ENCODE measurements at regions not wholly inside any gene's neighbourhood (a gene's known extent, or its start where the extent isn't known, plus 50 kb on each side); places are given as distances from the start of the nearest gene placed in this dataset.

GRCh38 chr3:35871009-35871408 is 231.7 kb downstream of the ARPP21 start:
- 79 to 91% methylated on average over 4 of the region's 4 CpGs for WGBS, 2 experiments (ENCODE audit: insufficient coverage in 1 of 2, insufficient read length in 1 of 2)
- Histone ChIP-seq H3K4me1 (ENCODE audit: control insufficient read depth, insufficient read depth, low read length) (no peaks in the 10 kb centered on the region), H3K27ac (ENCODE audit: low read depth, low read length) (no peak overlapping the region), H3K4me3 (ENCODE audit: low read length) (no peak overlapping the region), H3K27me3 (ENCODE audit: control insufficient read depth, insufficient read depth, low read length, poor library complexity, severe bottlenecking) (no peaks in the 10 kb centered on the region), H3K36me3 (ENCODE audit: control insufficient read depth, insufficient read depth, low read length) (no peaks in the 10 kb centered on the region), H3K9ac (ENCODE audit: extremely low read depth, low read length, poor library complexity, severe bottlenecking) (no peak overlapping the region), H3K9me3 (ENCODE audit: control insufficient read depth, low read length) (no peaks in the 10 kb centered on the region)
- H3K27ac Mint-ChIP-seq = no peak overlapping the region
- TF ChIP-seq, protein P1, sequence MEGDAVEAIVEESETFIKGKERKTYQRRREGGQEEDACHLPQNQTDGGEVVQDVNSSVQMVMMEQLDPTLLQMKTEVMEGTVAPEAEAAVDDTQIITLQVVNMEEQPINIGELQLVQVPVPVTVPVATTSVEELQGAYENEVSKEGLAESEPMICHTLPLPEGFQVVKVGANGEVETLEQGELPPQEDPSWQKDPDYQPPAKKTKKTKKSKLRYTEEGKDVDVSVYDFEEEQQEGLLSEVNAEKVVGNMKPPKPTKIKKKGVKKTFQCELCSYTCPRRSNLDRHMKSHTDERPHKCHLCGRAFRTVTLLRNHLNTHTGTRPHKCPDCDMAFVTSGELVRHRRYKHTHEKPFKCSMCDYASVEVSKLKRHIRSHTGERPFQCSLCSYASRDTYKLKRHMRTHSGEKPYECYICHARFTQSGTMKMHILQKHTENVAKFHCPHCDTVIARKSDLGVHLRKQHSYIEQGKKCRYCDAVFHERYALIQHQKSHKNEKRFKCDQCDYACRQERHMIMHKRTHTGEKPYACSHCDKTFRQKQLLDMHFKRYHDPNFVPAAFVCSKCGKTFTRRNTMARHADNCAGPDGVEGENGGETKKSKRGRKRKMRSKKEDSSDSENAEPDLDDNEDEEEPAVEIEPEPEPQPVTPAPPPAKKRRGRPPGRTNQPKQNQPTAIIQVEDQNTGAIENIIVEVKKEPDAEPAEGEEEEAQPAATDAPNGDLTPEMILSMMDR (conservative IDR thresholded peaks at IDR 0.05) = no peak
- no peak for DNase-seq
- H3K4me1 Mint-ChIP-seq = no peaks in the 10 kb centered on the region
- no peaks in the 10 kb centered on the region for H3K36me3 Mint-ChIP-seq (ENCODE audit: low read depth)
- no peaks in the 10 kb centered on the region for H3K9me3 Mint-ChIP-seq
- H3K27me3 Mint-ChIP-seq (ENCODE audit: insufficient read depth) = no peaks in the 10 kb centered on the region
- no peak overlapping the region for H3K4me3 Mint-ChIP-seq

DNA sequence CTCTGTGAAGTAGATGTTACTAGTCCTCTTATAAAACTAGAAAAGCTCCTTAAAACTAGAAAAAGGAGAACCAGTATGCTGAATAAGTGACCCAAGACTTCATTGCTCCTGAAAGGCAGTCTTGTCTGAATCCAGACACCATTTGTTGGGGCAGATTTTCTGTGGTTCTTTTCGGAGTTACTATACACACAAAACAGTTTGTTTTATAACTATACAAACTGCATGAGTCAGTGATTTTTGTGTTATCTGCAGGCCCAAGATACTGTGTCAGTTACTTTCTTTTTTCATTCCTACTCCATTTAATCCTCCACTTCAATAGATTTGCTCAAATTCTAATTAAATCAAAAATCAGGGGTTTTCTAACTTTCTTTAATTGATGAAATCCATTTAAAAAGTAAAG is 244.6 kb downstream of the ARPP21 start:
- no peak for DNase-seq
- H3K27ac ChIP-seq (ENCODE audit: low read depth, low read length) = no peak overlapping the region
- no peaks in the 10 kb centered on the region for H3K36me3 ChIP-seq (ENCODE audit: control insufficient read depth, insufficient read depth, low read length)
- 90% methylated on average over 1 of the region's 1 CpG; no CpG with 5 or more reads in 1 of the 2 experiments for WGBS, 2 experiments (ENCODE audit: insufficient coverage in 1 of 2, insufficient read length in 1 of 2)
- H3K27me3 ChIP-seq (ENCODE audit: control insufficient read depth, insufficient read depth, low read length, poor library complexity, severe bottlenecking) = no peaks in the 10 kb centered on the region
- no peak overlapping the region for H3K4me3 ChIP-seq (ENCODE audit: low read length)
- no peak overlapping the region for H3K4me3 Mint-ChIP-seq
- no peak overlapping the region for H3K27ac Mint-ChIP-seq
- TF ChIP-seq, protein P1 (conservative IDR thresholded peaks at IDR 0.05) = no peak
- H3K27me3 Mint-ChIP-seq (ENCODE audit: insufficient read depth) = no peaks in the 10 kb centered on the region
- peaks cover 7% of the 10 kb centered on the region for H3K36me3 Mint-ChIP-seq (ENCODE audit: low read depth)
- no peaks in the 10 kb centered on the region for H3K4me1 ChIP-seq (ENCODE audit: control insufficient read depth, insufficient read depth, low read length)
- no peak overlapping the region for H3K9ac ChIP-seq (ENCODE audit: extremely low read depth, low read length, poor library complexity, severe bottlenecking)
- H3K9me3 ChIP-seq (ENCODE audit: control insufficient read depth, low read length) = peaks cover 27% of the 10 kb centered on the region
- H3K9me3 Mint-ChIP-seq = peaks cover 22% of the 10 kb centered on the region
- peaks cover 6% of the 10 kb centered on the region for H3K4me1 Mint-ChIP-seq

DNA sequence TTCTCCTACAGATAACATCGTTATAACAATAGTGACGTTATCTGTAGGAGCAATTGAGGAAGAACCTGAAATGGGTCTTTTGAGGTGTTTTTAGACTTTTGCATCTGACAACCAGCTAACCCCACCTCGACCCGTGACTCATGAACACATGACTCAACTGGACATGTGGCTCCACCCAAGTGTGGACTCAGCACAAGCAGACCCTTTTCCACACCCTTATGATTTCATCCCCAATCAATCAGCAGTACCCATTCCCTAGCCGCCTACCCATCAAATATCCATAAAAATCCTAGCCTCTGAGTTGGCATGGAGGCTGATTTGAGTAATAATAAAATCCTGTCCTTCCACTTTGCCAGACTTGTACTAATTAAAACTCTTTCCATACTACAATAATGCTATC is 255.4 kb downstream of the ARPP21 start:
- TF ChIP-seq, protein P1 (conservative IDR thresholded peaks at IDR 0.05) = no peak
- Histone ChIP-seq H3K9ac (ENCODE audit: extremely low read depth, low read length, poor library complexity, severe bottlenecking) (no peak overlapping the region), H3K4me1 (ENCODE audit: control insufficient read depth, insufficient read depth, low read length) (peaks cover 6% of the 10 kb centered on the region), H3K9me3 (ENCODE audit: control insufficient read depth, low read length) (peaks cover 13% of the 10 kb centered on the region), H3K27ac (ENCODE audit: low read depth, low read length) (no peak overlapping the region), H3K4me3 (ENCODE audit: low read length) (peak overlapping the region; percentile 51), H3K36me3 (ENCODE audit: control insufficient read depth, insufficient read depth, low read length) (no peaks in the 10 kb centered on the region), H3K27me3 (ENCODE audit: control insufficient read depth, insufficient read depth, low read length, poor library complexity, severe bottlenecking) (no peaks in the 10 kb centered on the region)
- H3K27me3 Mint-ChIP-seq (ENCODE audit: insufficient read depth) = no peaks in the 10 kb centered on the region
- H3K9me3 Mint-ChIP-seq = peaks cover 13% of the 10 kb centered on the region
- peaks cover 7% of the 10 kb centered on the region for H3K36me3 Mint-ChIP-seq (ENCODE audit: low read depth)
- 95 to 100% methylated on average over 3 to 5 of the region's 5 CpGs for WGBS, 2 experiments (ENCODE audit: insufficient coverage in 1 of 2, insufficient read length in 1 of 2)
- H3K27ac Mint-ChIP-seq = no peak overlapping the region
- H3K4me1 Mint-ChIP-seq = peaks cover 53% of the 10 kb centered on the region
- H3K4me3 Mint-ChIP-seq = no peak overlapping the region
- DNase-seq = no peak
